ENCODE measurements at regions not wholly inside any gene's neighbourhood (a gene's known extent, or its start where the extent isn't known, plus 50 kb on each side); places are given as distances from the start of the nearest gene placed in this dataset.
"Not testable (repeated sequence)": the region's sequence is repeated elsewhere in the genome, so short reads cannot be mapped to it uniquely, and the experiment has no call there.

DNA sequence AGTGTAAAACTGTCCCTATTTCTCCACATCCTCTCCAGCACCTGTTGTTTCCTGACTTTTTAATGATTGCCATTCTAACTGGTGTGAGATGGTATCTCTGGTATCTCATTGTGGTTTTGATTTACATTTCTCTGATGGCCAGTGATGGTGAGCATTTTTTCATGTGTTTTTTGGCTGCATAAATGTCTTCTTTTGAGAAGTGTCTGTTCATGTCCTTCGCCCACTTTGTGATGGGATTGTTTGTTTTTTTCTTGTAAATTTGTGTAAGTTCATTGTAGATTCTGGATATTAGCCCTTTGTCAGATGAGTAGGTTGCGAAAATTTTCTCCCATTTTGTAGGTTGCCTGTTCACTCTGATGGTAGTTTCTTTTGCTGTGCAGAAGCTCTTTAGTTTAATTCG, 54.8 kb upstream of the PRSS50 start:
- TF ChIP-seq, protein P1, sequence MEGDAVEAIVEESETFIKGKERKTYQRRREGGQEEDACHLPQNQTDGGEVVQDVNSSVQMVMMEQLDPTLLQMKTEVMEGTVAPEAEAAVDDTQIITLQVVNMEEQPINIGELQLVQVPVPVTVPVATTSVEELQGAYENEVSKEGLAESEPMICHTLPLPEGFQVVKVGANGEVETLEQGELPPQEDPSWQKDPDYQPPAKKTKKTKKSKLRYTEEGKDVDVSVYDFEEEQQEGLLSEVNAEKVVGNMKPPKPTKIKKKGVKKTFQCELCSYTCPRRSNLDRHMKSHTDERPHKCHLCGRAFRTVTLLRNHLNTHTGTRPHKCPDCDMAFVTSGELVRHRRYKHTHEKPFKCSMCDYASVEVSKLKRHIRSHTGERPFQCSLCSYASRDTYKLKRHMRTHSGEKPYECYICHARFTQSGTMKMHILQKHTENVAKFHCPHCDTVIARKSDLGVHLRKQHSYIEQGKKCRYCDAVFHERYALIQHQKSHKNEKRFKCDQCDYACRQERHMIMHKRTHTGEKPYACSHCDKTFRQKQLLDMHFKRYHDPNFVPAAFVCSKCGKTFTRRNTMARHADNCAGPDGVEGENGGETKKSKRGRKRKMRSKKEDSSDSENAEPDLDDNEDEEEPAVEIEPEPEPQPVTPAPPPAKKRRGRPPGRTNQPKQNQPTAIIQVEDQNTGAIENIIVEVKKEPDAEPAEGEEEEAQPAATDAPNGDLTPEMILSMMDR (IDR thresholded peaks at IDR 0.05), result not testable (repeated sequence)
- TF ChIP-seq SIN3A (IDR thresholded peaks at IDR 0.05; ENCODE audit: borderline replicate concordance, insufficient read depth, low read depth, low read length); POLR2AphosphoS5 (IDR thresholded peaks at IDR 0.05; ENCODE audit: low read depth, low read length); TCF7L2 (IDR thresholded peaks at IDR 0.05; ENCODE audit: low read depth, low read length): not testable (repeated sequence)
- TF ChIP-seq, protein P2, sequence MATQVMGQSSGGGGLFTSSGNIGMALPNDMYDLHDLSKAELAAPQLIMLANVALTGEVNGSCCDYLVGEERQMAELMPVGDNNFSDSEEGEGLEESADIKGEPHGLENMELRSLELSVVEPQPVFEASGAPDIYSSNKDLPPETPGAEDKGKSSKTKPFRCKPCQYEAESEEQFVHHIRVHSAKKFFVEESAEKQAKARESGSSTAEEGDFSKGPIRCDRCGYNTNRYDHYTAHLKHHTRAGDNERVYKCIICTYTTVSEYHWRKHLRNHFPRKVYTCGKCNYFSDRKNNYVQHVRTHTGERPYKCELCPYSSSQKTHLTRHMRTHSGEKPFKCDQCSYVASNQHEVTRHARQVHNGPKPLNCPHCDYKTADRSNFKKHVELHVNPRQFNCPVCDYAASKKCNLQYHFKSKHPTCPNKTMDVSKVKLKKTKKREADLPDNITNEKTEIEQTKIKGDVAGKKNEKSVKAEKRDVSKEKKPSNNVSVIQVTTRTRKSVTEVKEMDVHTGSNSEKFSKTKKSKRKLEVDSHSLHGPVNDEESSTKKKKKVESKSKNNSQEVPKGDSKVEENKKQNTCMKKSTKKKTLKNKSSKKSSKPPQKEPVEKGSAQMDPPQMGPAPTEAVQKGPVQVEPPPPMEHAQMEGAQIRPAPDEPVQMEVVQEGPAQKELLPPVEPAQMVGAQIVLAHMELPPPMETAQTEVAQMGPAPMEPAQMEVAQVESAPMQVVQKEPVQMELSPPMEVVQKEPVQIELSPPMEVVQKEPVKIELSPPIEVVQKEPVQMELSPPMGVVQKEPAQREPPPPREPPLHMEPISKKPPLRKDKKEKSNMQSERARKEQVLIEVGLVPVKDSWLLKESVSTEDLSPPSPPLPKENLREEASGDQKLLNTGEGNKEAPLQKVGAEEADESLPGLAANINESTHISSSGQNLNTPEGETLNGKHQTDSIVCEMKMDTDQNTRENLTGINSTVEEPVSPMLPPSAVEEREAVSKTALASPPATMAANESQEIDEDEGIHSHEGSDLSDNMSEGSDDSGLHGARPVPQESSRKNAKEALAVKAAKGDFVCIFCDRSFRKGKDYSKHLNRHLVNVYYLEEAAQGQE (IDR thresholded peaks at IDR 0.05; ENCODE audit: insufficient read depth in 1 of 2, low read depth in 2 of 2, low read length in 1 of 2), result not testable (repeated sequence)

All from Panc1 (cell line).